ENCODE measurements at regions not wholly inside any gene's neighbourhood (a gene's known extent, or its start where the extent isn't known, plus 50 kb on each side); places are given as distances from the start of the nearest gene placed in this dataset.

GRCh38 chr10:34908481-34908880 is 93.4 kb upstream of the PARD3 start:
- intact Hi-C loops (cut with DNase I; ENCODE audit: low total_unique reads): no loop called here
- H3K4me3 ChIP-seq: no peak overlapping the region
- H3K27ac ChIP-seq: peak overlapping the region in 1 of 2 donors; percentile 26
- H3K27me3 ChIP-seq: no peaks in the 10 kb centered on the region
- H3K9me3 ChIP-seq: no peaks in the 10 kb centered on the region
- H3K36me3 ChIP-seq: no peaks in the 10 kb centered on the region
- H3K4me1 ChIP-seq: no peaks in the 10 kb centered on the region
- no peak for DNase-seq (ENCODE audit: low spot score in 2 of 2)
- TF ChIP-seq CTCF (IDR thresholded peaks at IDR 0.05): no peak
- TF ChIP-seq POLR2AphosphoS5 (IDR thresholded peaks at IDR 0.05): no peak
- TF ChIP-seq POLR2A (IDR thresholded peaks at IDR 0.05): no peak

- peak overlapping the region in 1 of 2 donors; percentile 26 for H3K27ac ChIP-seq
- intact Hi-C loops (cut with DNase I; ENCODE audit: low total_unique reads): no loop called here
- no peak for DNase-seq (ENCODE audit: low spot score in 2 of 2)
- TF ChIP-seq POLR2AphosphoS5 (IDR thresholded peaks at IDR 0.05): no peak
- no peak for TF ChIP-seq POLR2A (IDR thresholded peaks at IDR 0.05)
- no peak for TF ChIP-seq CTCF (IDR thresholded peaks at IDR 0.05)
- H3K4me3 ChIP-seq: no peak overlapping the region
- no peaks in the 10 kb centered on the region for H3K27me3 ChIP-seq
- no peaks in the 10 kb centered on the region for H3K36me3 ChIP-seq
- no peaks in the 10 kb centered on the region for H3K4me1 ChIP-seq
- no peaks in the 10 kb centered on the region for H3K9me3 ChIP-seq
Observed at GRCh38 chr10:34907743-34908430, 92.8 kb upstream of the PARD3 start.

GRCh38 chr10:34906067-34906965 is 91.2 kb upstream of the PARD3 start:
- no peak overlapping the region for H3K4me3 ChIP-seq
- DNase-seq (ENCODE audit: low spot score in 2 of 2): peak; percentile 47 to 69
- no peaks in the 10 kb centered on the region for H3K4me1 ChIP-seq
- no peaks in the 10 kb centered on the region for H3K36me3 ChIP-seq
- TF ChIP-seq POLR2A (IDR thresholded peaks at IDR 0.05) (no peak), POLR2AphosphoS5 (IDR thresholded peaks at IDR 0.05) (no peak), CTCF (IDR thresholded peaks at IDR 0.05) (no peak)
- no peaks in the 10 kb centered on the region for H3K9me3 ChIP-seq
- intact Hi-C loops (cut with DNase I; ENCODE audit: low total_unique reads): no loop called here
- H3K27me3 ChIP-seq: no peaks in the 10 kb centered on the region
- H3K27ac ChIP-seq: peak overlapping the region; percentile 14 to 29

GRCh38 chr10:34905200-34905927 is 90.3 kb upstream of the PARD3 start:
- Histone ChIP-seq H3K36me3 (no peaks in the 10 kb centered on the region), H3K27ac (peak overlapping the region; percentile 14 to 29), H3K4me1 (no peaks in the 10 kb centered on the region), H3K4me3 (no peak overlapping the region), H3K9me3 (no peaks in the 10 kb centered on the region), H3K27me3 (no peaks in the 10 kb centered on the region)
- intact Hi-C loops (cut with DNase I; ENCODE audit: low total_unique reads): no loop called here
- no peak for DNase-seq (ENCODE audit: low spot score in 2 of 2)
- TF ChIP-seq POLR2A (IDR thresholded peaks at IDR 0.05): no peak
- TF ChIP-seq POLR2AphosphoS5 (IDR thresholded peaks at IDR 0.05): no peak
- TF ChIP-seq CTCF (IDR thresholded peaks at IDR 0.05): no peak

All from breast epithelium (tissue), 4 donors.